ENCODE measurements at regions not wholly inside any gene's neighbourhood (a gene's known extent, or its start where the extent isn't known, plus 50 kb on each side); places are given as distances from the start of the nearest gene placed in this dataset.
A peak's percentile ranks its signal among the peaks of the same experiment; 100 is the strongest.

DNA sequence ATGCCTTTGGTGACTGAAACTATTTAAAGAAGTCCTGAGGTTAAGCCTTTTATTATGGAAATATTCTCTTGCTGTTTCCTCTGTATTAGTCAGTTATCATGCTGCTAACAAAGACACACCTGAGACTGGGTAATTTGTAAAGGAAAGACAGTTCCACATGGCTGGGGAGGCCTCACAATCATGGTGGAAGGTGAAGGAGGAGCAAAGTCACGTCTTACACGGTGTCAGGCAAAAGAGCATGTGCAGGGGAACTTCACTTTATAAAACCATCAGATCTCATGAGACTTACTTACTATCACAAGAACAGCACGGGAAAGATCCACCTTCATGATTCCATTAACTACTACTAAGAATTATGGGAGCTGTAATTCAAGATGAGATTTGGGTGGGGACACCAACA lies 121.2 kb upstream of the GPR26 start:
- FAIRE-seq (no peak), DNase-seq (ENCODE audit: extremely low spot score, insufficient read length, low read depth) (no peak)

DNA sequence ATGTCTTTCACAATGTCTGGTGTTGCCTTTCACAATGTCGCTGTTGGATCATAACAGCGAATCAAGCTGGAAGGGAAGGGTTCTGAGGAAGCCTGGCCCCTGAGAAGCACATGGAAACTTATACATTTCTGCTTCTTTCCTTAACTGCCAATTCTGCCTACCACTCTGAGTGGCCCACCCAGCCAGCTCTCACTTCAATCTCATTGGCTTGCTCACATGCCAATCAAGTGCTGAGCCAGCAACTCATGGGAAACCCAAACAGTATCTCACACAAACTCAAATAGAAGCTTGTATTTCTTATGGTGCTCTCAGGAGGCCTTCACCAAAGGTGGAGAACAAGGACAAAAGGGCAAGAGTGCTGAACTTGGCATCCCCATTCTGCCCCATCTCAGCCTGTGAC lies 117.4 kb upstream of the GPR26 start:
- no peak for DNase-seq (ENCODE audit: extremely low spot score, insufficient read length, low read depth)
- no peak for FAIRE-seq

DNA sequence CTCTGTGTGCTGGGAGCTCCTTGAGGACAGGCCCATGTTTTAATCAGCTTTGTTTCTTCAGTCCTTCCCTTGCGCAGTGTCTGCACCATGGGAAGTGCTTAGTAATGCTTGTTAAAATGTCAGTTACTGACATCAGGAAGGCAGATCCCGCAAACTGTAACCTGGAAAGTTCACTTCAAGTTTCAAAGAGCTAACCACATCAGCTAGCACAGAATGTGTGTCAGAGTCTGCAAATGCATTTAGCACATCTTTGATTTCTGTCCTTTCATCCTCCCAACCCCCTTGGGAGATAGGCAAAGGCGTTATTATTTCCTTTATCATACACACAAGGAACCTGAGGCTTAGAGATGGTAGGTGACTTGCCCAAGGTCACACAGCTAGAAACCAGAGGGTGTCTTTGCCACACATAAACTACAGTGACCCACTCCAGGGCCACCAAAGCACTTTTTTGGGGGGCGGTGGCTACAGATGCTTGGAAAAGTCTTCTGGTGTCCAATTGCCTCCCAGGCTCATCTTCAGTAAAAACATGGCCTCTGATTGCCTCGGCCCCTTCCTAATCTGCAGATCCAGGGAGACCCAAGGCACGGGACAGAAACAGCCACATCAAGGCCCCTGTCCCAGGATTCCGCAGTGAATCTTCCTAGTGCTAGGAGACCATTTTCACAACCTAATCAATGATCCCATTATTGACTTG lies 116.2 kb upstream of the GPR26 start:
- FAIRE-seq (no peak), DNase-seq (ENCODE audit: extremely low spot score, insufficient read length, low read depth) (no peak)

DNA sequence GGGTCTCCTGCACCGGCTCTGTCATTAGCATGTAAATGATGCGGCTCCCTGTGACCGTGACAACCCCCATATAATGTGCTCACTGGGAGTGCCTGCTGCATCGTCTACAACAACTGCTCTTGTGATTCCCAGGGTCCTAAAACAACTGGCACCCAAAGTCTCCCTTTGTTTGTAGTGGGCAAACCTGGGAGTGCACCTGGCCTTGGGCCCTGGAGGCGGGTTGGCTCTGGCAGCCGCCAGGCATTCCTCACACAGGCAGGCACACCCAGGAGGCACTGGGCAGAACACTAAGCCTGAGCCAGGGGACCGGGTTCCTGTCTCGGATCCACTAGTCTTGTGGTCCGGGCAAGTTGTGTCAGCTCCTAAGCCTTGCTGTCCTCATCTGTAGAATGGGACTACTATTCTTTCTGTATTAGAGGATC lies 115.5 kb upstream of the GPR26 start:
- FAIRE-seq (no peak), DNase-seq (ENCODE audit: extremely low spot score, insufficient read length, low read depth) (no peak)

DNA sequence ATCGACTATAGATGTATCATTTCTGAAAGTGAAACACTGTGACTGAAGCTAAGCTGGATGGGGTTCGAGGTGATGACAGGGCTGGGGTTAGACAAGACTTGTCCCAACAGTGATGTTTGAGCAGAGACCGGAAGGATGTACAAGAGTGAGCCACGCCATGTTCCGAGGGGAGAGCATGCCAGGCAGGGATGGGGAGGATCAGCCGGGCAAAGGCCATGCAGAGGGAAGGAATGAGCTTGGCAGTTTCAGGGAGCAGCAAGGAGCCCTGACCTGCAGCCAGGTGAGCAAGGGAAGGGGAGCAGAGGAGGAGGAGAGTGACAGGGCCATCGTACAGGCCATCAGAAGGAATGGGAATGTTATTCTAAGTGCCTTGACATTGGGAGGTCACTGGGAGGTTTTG lies 114.9 kb upstream of the GPR26 start:
- FAIRE-seq, result peak; percentile 12
- DNase-seq (ENCODE audit: extremely low spot score, insufficient read length, low read depth), result no peak

DNA sequence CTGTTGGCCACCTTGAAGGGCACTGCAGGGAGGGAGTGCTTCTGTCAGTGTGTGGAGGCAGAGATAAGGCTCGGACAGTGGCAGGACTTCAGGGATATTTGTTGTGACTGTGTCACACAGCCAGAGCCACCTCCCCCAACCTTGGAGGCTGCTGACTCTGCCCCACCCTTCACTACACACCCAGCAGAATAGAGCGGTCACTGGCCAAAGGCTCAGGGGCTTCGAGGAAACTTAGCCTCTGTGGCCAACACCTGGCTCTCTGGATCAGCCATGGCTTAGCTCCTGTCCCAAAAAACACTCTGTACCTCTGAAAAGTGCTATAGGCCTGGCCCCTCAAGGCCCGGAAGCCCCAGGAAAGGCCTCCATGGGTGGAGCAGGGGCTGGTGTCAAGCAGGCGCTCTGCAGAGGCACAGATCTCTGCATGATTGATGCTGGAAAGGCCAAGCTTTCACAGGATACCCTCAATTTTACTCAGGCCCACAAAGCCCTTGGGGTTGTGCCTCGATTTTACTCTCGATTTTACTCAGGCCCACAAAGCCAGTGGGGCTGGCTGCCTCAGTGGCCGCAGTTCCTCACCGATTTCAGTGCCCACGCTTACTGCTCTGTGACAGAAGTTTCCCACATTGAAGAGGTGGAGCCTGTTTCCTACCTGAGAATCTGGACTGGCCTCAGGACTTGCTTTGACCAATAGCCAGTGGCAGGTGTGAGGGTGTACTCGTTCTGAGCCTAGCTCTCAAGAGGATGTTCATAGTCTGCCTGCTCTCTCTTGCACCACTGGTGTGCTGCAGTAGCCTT lies 113.2 kb upstream of the GPR26 start:
- DNase-seq (ENCODE audit: extremely low spot score, insufficient read length, low read depth), result peak; percentile 33
- peak; percentile 92 for FAIRE-seq

DNA sequence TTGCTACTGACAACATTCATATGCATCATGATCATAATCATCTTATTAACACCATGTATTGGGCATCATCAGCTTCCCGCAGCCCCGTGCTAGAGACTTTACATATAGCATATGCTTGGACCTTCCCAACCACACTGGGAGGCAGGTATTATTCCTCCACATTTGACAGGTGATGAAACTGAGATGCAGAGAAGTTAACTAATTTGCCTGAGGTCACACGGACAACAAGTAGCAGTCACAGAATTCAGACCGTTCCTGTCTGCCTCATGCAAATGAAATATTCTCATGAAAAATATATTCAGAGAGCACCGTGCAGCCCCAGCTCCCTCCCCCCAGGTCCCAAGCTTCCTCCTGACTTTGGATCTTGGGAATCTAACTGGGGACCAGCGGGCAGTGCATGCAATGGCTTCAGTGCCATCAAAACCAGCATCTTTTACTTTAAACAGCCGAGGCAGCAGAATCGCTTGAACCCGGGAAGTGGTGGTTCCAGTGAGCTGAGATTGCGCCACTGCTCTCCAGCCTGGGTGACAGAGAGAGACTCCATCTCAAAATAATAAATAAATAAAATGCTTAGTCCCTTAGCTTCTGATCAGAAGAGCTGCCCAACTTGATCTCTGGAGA lies 112.2 kb upstream of the GPR26 start:
- no peak for FAIRE-seq
- no peak for DNase-seq (ENCODE audit: extremely low spot score, insufficient read length, low read depth)

DNA sequence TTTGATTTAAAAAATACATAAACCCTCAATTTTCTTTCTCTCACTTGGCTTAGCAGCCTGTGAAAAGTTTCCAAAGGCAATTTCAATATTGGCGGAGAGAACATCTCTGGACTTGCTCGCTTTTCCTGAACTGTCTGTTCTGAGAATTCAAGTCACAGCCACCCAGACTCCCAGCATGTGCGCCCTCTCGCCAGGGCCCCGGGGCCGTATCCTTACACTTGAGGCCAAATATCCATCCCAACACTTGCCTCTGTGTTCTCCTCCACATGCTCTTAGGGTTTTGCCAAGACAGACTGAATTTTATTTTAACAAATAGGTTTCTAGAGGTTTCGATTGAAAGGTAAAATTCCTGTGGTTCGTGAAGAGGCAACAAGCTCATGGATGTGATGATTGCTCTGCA lies 111.5 kb upstream of the GPR26 start:
- FAIRE-seq, result no peak
- DNase-seq (ENCODE audit: extremely low spot score, insufficient read length, low read depth), result no peak

DNA sequence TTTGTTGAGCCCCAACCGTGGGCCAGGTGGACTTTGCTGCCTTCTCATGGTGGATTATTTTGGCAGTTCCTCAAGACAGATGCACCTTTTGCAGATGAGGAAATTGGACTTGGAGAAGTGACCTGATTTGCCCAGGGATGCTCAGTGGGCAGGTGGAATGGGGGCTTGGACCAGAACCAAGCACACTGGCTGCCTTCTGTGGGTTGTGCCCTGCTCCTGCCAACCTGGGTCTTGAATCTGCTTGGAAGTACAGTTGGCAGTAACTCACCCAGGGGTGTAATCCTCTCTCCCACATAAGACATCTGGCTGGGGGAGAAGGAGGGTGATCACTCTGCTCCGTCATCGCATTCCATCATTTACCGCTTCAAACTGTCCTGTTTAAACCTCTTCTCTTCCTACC lies 110.5 kb upstream of the GPR26 start:
- DNase-seq (ENCODE audit: extremely low spot score, insufficient read length, low read depth) (no peak), FAIRE-seq (no peak)

DNA sequence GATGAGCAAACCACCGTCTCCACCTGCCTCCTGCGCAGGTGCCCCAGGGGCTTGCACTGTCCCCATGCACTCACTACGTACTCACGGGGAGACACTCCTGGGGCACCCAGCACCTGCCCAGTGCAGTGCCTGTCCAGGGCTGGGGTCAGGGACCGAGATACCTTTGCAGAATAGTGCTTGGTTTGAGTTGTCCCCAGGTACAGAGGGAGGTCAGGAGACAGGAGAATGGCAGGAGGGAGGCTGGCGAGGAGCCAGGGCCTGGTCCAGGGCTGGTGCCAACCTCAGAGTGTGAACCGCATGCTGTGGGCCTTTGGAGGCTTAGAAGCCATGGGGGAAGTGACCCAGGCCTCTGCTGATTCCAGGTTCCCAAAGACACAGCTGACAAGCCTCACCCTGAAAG lies 110.1 kb upstream of the GPR26 start:
- no peak for FAIRE-seq
- no peak for DNase-seq (ENCODE audit: extremely low spot score, insufficient read length, low read depth)

DNA sequence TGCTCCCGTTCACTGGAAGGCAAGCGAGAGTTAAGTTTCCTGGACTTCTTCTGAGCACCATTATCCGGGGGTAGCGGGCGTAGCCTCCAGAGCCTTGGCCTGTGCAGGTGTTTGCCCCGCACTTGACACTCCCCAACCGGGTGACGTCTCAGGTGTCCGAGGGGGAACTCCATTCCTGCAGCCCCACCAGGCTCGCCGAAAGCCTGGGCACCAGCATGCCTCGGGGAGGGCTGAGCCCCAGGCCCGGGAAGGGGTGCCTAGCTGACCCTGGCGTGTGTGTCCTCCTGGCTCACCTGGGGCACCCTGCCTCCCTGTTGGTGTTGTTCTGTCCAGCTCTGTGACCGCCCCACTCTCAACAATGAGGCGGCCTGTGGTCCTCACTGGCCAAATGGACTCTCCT lies 109.4 kb upstream of the GPR26 start:
- no peak for DNase-seq (ENCODE audit: extremely low spot score, insufficient read length, low read depth)
- no peak for FAIRE-seq

DNA sequence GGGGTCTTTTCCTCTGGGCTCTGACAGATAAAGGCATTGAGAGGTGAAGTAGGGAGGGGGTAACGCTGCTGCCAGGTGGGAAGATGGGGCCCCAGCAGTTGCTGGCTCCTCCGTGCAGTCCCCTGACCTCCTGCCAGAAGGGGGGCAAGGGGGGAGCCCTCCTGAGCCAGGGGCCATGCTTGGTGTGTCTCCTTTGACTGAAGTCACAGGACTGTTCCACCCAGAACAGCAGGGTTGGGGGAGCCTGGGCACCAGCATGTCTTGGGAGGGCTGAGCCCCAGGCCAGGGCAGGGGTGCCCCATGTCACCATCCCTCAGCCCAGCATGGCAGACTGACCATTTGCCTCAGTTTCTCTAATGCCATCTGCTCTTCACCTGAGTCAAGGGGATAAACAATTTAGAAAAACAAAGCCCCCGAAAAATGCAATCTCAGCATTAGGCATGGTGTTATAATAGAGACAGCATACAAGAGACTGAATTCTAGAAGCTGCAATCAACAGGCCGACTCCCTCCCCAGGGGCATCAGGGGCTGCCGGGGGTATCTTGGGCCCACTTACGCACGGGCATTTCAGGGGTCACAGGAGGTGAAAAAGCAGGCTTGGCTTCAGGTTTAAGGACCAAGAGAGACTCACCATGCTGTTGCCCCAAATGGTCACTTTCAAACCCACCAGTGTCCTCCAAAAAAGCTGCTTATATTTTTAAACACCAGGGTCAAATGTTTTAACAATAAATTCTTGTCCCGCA lies 108.6 kb upstream of the GPR26 start:
- FAIRE-seq, result no peak
- DNase-seq (ENCODE audit: extremely low spot score, insufficient read length, low read depth), result no peak

DNA sequence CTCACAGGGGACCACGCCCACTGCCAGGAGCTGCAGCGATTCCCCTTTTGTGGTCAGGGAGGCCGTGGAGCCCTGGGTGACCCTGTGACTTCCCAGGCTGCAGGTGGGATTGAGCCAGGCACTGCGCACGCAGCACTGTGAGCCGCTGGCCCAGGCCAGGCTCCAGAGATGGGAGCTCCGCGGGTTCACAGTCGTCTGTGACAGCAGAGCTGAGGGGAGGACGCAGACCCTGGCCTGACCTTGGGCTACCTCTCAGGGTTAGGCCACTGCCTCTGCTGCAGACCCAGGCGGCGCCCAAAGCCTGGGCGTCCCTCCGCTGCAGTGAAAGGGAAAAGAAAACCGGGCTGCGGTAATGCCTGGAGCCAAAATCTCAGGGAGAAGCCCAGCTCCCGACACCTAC lies 107.5 kb upstream of the GPR26 start:
- no peak for DNase-seq (ENCODE audit: extremely low spot score, insufficient read length, low read depth)
- no peak for FAIRE-seq

DNA sequence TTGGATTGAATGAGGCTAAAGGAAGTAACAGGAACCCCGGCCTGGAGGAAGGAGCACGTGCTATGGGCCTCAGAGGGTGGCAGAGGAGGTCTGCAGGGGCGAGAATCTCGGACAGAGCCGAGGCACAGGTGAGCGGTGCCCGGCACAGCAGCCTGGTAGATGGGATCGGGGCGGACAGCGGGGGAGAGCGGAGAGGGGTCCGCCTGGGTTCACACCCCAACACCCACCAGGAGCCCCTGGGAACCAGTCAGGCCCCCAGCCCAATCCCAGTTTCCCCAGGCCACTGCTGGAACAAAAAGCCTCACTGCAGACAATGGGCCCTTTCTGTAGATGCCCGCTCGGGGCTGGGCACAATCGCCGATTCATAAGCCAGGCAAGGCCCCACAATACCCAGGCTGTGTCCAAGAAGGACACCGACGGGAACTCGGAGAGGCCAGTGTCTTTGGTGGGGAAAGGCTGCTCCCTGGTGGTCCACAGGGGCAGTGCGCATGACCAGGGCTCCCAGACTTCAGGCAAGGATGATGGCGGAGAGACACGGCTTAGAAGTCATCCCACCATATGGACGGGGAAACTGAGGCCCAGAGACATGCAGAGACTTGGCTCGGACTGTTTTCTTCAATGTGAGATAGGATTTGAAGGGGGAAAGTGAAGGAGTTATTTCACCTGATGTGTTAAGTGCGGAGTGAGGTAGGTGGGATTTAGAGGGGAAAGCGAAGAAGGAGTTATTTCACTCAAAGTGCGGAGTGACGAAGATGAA lies 106.9 kb upstream of the GPR26 start:
- DNase-seq (ENCODE audit: extremely low spot score, insufficient read length, low read depth), result peak; percentile 76
- peak; percentile 91 for FAIRE-seq

DNA sequence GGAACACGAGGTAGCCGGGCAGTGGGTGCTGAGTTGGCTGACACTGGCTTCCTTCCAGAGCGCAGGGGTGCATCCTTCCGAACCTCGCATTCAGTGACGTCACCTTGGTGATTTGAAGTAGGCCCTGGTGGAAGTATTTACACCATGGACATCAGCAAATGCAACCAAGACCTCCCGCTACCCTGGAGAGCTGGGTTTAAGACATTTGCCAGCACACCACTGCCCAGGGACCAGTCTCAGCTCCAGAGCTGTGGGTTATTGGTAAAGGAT lies 106.4 kb upstream of the GPR26 start:
- DNase-seq (ENCODE audit: extremely low spot score, insufficient read length, low read depth), result no peak
- no peak for FAIRE-seq

DNA sequence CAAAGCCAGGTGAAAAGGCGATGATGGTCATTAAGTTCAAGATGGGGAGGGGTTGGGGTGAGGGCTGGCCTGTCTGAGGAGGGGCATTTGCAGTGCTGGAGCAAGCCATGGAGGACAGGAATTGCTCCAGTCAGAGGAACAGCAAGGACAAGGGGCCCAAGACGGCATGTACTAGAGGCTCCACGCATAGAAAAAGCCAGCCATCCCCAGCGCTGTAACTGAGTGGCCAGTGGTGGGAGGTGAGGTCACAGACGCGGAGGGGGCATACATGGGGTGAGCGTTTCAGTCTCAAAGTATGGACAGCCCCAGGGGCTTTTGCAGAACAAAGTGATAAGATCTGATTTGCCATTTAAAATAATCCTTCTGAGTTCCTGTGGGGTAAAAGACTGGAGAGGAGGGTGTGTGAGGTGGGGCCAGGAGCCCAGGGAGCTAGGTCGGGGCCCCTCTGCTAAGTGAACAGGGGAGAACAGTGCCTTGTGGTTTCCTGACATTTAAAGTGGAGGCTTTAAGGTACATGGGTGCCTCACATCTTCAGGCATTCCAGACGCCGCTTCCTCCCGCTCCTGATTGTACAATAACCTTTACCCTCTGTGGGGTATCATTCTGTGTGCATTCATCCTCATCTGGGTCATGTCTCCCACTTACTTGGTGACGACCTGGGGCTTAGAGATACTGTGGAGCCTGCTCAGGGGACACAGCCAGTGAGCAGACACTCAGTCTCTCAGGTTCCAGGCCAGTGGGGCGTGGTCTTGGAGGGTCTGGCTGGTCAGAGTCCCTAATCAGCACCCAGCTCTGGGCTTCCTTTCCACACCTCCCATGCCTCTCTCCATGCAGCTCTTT lies 105.6 kb upstream of the GPR26 start:
- DNase-seq (ENCODE audit: extremely low spot score, insufficient read length, low read depth), result no peak
- no peak for FAIRE-seq

DNA sequence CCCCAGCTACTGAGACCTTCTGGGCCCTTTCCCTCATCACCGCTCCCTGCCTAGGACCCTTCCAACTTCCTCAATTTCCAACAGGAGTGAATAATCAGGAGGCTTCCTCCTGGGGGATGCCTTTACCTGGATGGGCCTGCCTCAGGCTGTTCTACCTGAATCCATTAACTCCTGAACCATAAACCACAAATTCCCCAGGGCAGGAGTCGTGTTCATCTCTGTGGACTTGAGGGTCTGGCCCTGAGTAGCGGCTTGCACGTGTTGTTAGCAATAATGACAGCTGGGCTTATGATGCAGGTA lies 105.1 kb upstream of the GPR26 start:
- no peak for FAIRE-seq
- no peak for DNase-seq (ENCODE audit: extremely low spot score, insufficient read length, low read depth)

DNA sequence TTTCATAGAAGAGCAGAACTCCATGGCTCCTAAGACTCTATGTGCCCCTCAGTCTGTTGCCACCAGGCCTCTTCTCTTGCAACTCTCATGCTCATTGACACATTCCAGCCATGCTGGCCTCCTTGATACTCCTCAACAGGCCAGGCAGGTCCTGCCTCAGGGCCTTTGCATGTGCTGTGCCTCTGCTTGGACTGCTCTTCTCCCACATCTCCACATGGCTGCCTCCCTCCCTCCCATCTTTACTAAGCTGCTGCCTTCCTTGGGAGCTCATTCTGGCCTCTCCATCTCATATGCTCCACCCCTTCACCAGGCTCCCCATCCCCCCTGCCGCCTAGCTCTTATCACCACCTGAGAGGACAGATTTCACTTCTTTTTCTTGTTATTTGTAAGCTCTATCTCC lies 103.8 kb upstream of the GPR26 start:
- no peak for FAIRE-seq
- no peak for DNase-seq (ENCODE audit: extremely low spot score, insufficient read length, low read depth)

DNA sequence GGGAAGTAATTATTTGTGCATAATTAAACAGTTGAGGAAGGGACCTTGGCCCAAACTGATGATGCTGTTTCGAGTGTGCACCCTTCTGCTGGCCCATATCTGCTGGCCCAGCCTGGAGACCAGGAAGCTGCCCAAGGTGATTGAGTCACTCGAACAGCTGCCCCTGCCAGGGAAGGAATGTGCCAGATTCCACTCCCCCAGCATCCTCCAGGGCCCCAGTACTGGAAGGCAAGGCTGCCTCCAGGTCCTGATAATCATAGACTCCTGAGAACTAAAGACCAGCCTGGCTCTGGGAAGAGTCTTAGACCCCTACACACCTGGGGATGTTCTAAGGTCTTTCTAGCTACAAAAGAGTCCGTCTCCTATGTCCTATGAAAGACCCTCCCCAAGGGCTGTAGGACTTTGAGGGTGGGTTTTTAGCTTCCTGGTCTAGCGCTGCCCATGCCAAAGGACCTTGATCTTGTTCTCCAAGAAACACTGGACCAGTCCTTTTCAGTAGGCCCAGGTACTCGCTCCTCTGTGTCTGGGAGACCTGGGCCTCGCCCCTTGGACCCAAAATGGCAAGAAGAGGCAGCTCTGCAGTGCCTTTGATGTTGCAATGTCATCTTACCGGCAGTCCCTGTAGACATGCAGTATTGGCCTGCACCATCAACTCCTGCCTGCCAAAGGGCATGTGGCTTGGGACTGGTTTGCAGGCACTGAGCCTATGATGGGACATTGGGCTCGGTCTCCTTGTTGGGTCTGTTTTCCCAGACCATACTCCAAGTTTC lies 103.2 kb upstream of the GPR26 start:
- FAIRE-seq, result no peak
- DNase-seq (ENCODE audit: extremely low spot score, insufficient read length, low read depth), result no peak

Data from GM18507 (cell line).